ENCODE measurements at regions not wholly inside any gene's neighbourhood (a gene's known extent, or its start where the extent isn't known, plus 50 kb on each side); places are given as distances from the start of the nearest gene placed in this dataset.

DNA sequence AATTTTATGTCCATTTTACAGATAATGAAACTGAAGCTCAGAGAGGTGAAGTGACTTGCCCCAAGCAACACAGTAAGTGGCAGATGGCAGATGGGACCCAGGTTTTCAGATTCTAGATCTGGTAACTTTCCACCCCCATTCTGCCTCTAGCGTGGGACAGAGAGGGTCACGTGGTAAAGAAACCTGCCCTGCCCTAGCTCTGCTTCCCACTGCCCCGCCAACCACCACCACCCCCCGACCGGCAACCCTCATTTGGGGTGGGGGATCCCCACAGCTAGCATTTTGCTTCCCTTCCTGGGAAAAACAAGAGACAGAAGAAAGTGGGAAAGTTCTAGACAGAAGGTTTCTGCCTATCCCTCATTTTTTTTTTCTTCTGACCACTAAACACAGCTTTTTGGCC is 172.5 kb downstream of the ACTL7B start:
- H3K27ac ChIP-seq (ENCODE audit: control insufficient read depth, insufficient read depth, low read length) = no peak overlapping the region
- peaks cover 2% of the 10 kb centered on the region for H3K4me1 ChIP-seq (ENCODE audit: control insufficient read depth, extremely low read depth, insufficient read depth, low read length)
- no peak overlapping the region for H3K4me2 ChIP-seq (ENCODE audit: control insufficient read depth, extremely low read depth, insufficient read depth, low read depth, low read length)
- no peak for DNase-seq (ENCODE audit: low read depth, low spot score)
- no peaks in the 10 kb centered on the region for H3K27me3 ChIP-seq (ENCODE audit: control insufficient read depth, extremely low read depth, insufficient read depth, low read length)
- FAIRE-seq = no peak
- dilution Hi-C loops (cut with MboI; ENCODE audit: extremely low pct_ligation_motif_present, low sequenced_read_pairs) = no loop called here
- no peak overlapping the region for H3K9ac ChIP-seq (ENCODE audit: control insufficient read depth, extremely low read depth, insufficient read depth, low read length)
- TF ChIP-seq, protein P1, sequence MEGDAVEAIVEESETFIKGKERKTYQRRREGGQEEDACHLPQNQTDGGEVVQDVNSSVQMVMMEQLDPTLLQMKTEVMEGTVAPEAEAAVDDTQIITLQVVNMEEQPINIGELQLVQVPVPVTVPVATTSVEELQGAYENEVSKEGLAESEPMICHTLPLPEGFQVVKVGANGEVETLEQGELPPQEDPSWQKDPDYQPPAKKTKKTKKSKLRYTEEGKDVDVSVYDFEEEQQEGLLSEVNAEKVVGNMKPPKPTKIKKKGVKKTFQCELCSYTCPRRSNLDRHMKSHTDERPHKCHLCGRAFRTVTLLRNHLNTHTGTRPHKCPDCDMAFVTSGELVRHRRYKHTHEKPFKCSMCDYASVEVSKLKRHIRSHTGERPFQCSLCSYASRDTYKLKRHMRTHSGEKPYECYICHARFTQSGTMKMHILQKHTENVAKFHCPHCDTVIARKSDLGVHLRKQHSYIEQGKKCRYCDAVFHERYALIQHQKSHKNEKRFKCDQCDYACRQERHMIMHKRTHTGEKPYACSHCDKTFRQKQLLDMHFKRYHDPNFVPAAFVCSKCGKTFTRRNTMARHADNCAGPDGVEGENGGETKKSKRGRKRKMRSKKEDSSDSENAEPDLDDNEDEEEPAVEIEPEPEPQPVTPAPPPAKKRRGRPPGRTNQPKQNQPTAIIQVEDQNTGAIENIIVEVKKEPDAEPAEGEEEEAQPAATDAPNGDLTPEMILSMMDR (optimal IDR thresholded peaks at IDR 0.05 in 1 of 3, IDR thresholded peaks at IDR 0.05 in 1 of 3, conservative IDR thresholded peaks at IDR 0.05 in 1 of 3; ENCODE audit: extremely low read depth in 1 of 3, insufficient read depth in 2 of 3, low read length in 3 of 3) = no peak
- no peak for TF ChIP-seq EZH2 (IDR thresholded peaks at IDR 0.05; ENCODE audit: low read length)
- H3K79me2 ChIP-seq (ENCODE audit: control insufficient read depth, insufficient read depth, low read length) = no peaks in the 10 kb centered on the region
- peaks cover 2% of the 10 kb centered on the region for H3K9me3 ChIP-seq (ENCODE audit: control insufficient read depth, low read depth, low read length)
- no peaks in the 10 kb centered on the region for H3K36me3 ChIP-seq (ENCODE audit: control insufficient read depth in 2 of 2, extremely low read depth in 1 of 2, insufficient read depth in 2 of 2, low read length in 2 of 2)
- H3K4me3 ChIP-seq (ENCODE audit: control insufficient read depth in 2 of 3, extremely low read depth in 1 of 3, insufficient read depth in 2 of 3, low read depth in 1 of 3, low read length in 3 of 3) = no peak overlapping the region
- no peak overlapping the region for H2AFZ ChIP-seq (ENCODE audit: control insufficient read depth, low read length)
- no peaks in the 10 kb centered on the region for H3K9me1 ChIP-seq (ENCODE audit: control insufficient read depth, extremely low read depth, insufficient read depth, low read length)
- no peaks in the 10 kb centered on the region for H4K20me1 ChIP-seq (ENCODE audit: control insufficient read depth, extremely low read depth, insufficient read depth, low read length)

DNA sequence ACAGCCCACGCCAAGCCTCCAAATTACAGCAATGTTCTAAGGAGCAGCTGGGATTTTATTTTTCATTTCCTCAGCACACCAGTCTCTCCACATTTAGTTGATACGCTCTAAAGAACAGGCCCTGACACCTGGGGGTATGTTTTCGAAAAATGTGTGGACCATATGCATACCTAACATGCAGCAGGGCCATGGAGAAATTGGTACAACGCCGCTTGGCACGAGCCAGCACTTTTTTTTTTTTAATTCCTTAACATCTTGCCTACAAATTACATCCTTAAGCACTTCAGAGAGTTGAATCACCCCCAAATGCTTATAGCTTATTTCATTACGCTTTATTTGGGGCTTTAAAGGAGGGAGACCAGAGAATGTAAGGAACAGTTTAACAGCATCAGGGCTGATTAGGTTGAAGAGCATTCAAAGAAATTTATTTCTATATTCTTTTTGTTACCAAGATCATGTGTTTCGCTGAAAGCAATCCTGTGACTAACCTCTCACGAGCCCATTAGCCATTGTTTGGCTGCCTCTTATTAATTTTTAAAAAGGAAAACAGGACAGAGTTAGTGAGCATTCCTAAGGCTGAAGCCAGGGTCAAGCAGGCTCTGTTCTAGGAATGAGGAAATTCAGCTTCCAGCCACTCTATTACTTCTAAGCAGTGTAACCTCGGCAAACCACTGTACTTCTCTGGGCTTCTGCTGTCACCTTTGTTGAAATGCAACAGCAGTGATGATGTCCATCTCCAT is 173.8 kb downstream of the ACTL7B start:
- no peak overlapping the region for H3K9ac ChIP-seq (ENCODE audit: control insufficient read depth, extremely low read depth, insufficient read depth, low read length)
- H3K4me1 ChIP-seq (ENCODE audit: control insufficient read depth, extremely low read depth, insufficient read depth, low read length) = no peaks in the 10 kb centered on the region
- FAIRE-seq (no peak), DNase-seq (ENCODE audit: low read depth, low spot score) (no peak)
- H2AFZ ChIP-seq (ENCODE audit: control insufficient read depth, low read length) = no peak overlapping the region
- dilution Hi-C loops (cut with MboI; ENCODE audit: extremely low pct_ligation_motif_present, low sequenced_read_pairs) = no loop called here
- no peaks in the 10 kb centered on the region for H4K20me1 ChIP-seq (ENCODE audit: control insufficient read depth, extremely low read depth, insufficient read depth, low read length)
- H3K36me3 ChIP-seq (ENCODE audit: control insufficient read depth in 2 of 2, extremely low read depth in 1 of 2, insufficient read depth in 2 of 2, low read length in 2 of 2) = no peaks in the 10 kb centered on the region
- H3K4me3 ChIP-seq (ENCODE audit: control insufficient read depth in 2 of 3, extremely low read depth in 1 of 3, insufficient read depth in 2 of 3, low read depth in 1 of 3, low read length in 3 of 3) = no peak overlapping the region
- no peak overlapping the region for H3K27ac ChIP-seq (ENCODE audit: control insufficient read depth, insufficient read depth, low read length)
- H3K79me2 ChIP-seq (ENCODE audit: control insufficient read depth, insufficient read depth, low read length) = no peaks in the 10 kb centered on the region
- TF ChIP-seq EZH2 (IDR thresholded peaks at IDR 0.05; ENCODE audit: low read length) = no peak
- TF ChIP-seq, protein P1 (optimal IDR thresholded peaks at IDR 0.05 in 1 of 3, IDR thresholded peaks at IDR 0.05 in 1 of 3, conservative IDR thresholded peaks at IDR 0.05 in 1 of 3; ENCODE audit: extremely low read depth in 1 of 3, insufficient read depth in 2 of 3, low read length in 3 of 3) = no peak
- H3K27me3 ChIP-seq (ENCODE audit: control insufficient read depth, extremely low read depth, insufficient read depth, low read length) = no peaks in the 10 kb centered on the region
- peaks cover 2% of the 10 kb centered on the region for H3K9me3 ChIP-seq (ENCODE audit: control insufficient read depth, low read depth, low read length)
- no peak overlapping the region for H3K4me2 ChIP-seq (ENCODE audit: control insufficient read depth, extremely low read depth, insufficient read depth, low read depth, low read length)
- H3K9me1 ChIP-seq (ENCODE audit: control insufficient read depth, extremely low read depth, insufficient read depth, low read length) = no peaks in the 10 kb centered on the region

All from keratinocyte (primary cell).